HepG2 (cell line): ENCODE measurements at regions not wholly inside any gene's neighbourhood (a gene's known extent, or its start where the extent isn't known, plus 50 kb on each side); places are given as distances from the start of the nearest gene placed in this dataset.

Experiments used
- ATAC-seq: fragments of 200-7000 bp; cut with Tn5 transposase; 3 replicates; pipeline ENCODE4 v1.9.1; 2020; ENCODE audit warnings: mild to moderate bottlenecking, moderate library complexity
- BruUV-seq: library from RNA; stranded (reverse); fragments of 400-500 nt; replicated peaks from 2 replicates; lab custom pipeline; 2021; lab: Mats Ljungman, UMichigan
- CTCF ChIA-PET: fragments of 300-600 bp; formaldehyde crosslinking; extraction: SDS; loops from one replicate; lab custom pipeline; 2021; ENCODE audit warnings: low total read pairs, inconsistent platforms, low intra/inter-chr PET ratio; lab: Yijun Ruan, JAX
- POLR2A ChIA-PET: fragments of 350-600 bp; sonication (Branson Sonifier 250); formaldehyde crosslinking; loops from one replicate; lab custom pipeline; 2020; ENCODE audit warnings: antibody characterized with exemption, inconsistent platforms; lab: Yijun Ruan, JAX
- DNase-seq: peaks from one replicate; pipeline ENCODE4 v3.0.0-alpha.2; 2015; ENCODE audit warnings: low spot score
- FAIRE-seq: peaks from 3 replicates; lab custom pipeline; 2011; peaks lifted over from hg19 to GRCh38; lab: Jason Lieb, UNC
- H2AFZ ChIP-seq: one replicate; pipeline ENCODE4 v1.6.1; 2011; ENCODE audit warnings: low read length, inconsistent platforms
- H3K27ac ChIP-seq: fragments of 300-600 bp; 3 replicates; pipeline ENCODE4 v1.8.0; 2011; ENCODE audit warnings: mixed run types, mild to moderate bottlenecking, mixed read lengths, low read length, inconsistent platforms; ENCODE audit not compliant: insufficient read depth; ENCODE audit errors: extremely low read length
- H3K27me3 ChIP-seq, 2 experiments: fragments of 200-600 bp in 1 of 2; 2 replicates in 1 of 2; 3 replicates in 1 of 2; pipeline versions ENCODE4 v1.6.0 to v1.8.0; 2011; ENCODE audit warnings: low read length in 2 of 2, mild to moderate bottlenecking in 2 of 2, moderate library complexity in 2 of 2, inconsistent platforms in 1 of 2; ENCODE audit not compliant: insufficient read depth in 2 of 2, control insufficient read depth in 1 of 2
- H3K36me3 ChIP-seq, 2 experiments: fragments of 200-600 bp in 1 of 2; replicated peaks in 1 of 2; 2 replicates in 1 of 2; 3 replicates in 1 of 2; pipeline versions ENCODE4 v1.5.1 to v1.8.0; 2011; ENCODE audit warnings: low read length in 2 of 2, inconsistent platforms in 1 of 2; ENCODE audit not compliant: insufficient read depth in 2 of 2, control insufficient read depth in 1 of 2
- H3K4me1 ChIP-seq: 2 replicates; pipeline ENCODE4 v1.5.1; 2012; ENCODE audit warnings: low read length, inconsistent platforms; ENCODE audit not compliant: insufficient read depth
- H3K4me2 ChIP-seq: 2 replicates; pipeline ENCODE4 v1.6.0; 2011; ENCODE audit warnings: low read depth, low read length, inconsistent platforms
- H3K4me3 ChIP-seq, 3 experiments: fragments of 200-600 bp in 1 of 3; sonication (generic), shearing (Covaris generic) in 1 of 3; replicated peaks in 1 of 3; 2 replicates each; pipeline ENCODE4 v1.5.1; 2011 to 2016; ENCODE audit warnings: low read length in 3 of 3, inconsistent platforms in 2 of 3, low read depth in 2 of 3, mild to moderate bottlenecking in 2 of 3, control low read depth in 1 of 3, mixed read lengths in 1 of 3; ENCODE audit not compliant: insufficient read depth in 1 of 3
- H3K79me2 ChIP-seq: one replicate; pipeline ENCODE4 v1.6.1; 2011; ENCODE audit warnings: low read length, inconsistent platforms; ENCODE audit not compliant: insufficient read depth
- H3K9ac ChIP-seq: 2 replicates; pipeline ENCODE4 v1.6.0; 2011; ENCODE audit warnings: mild to moderate bottlenecking, low read depth, low read length, inconsistent platforms; ENCODE audit not compliant: insufficient read depth
- H3K9me3 ChIP-seq: 2 replicates; pipeline ENCODE4 v1.5.1; 2012; ENCODE audit warnings: mild to moderate bottlenecking, low read length
- H4K20me1 ChIP-seq: 2 replicates; pipeline ENCODE4 v1.6.0; 2011; ENCODE audit warnings: inconsistent platforms, mild to moderate bottlenecking, low read length, moderate library complexity; ENCODE audit not compliant: insufficient read depth
- ASH2L ChIP-seq: fragments of 300-600, 200-600 bp; sonication (generic); IDR thresholded peaks from 2 replicates; pipeline ENCODE4 v1.7.0; 2017; ENCODE audit warnings: low read depth, mild to moderate bottlenecking, moderate library complexity, mixed read lengths, low read length; ENCODE audit not compliant: insufficient read length
- EHMT2 ChIP-seq: fragments of 200-600 bp; sonication (generic); IDR thresholded peaks from 2 replicates; pipeline ENCODE4 v1.7.0; 2017; ENCODE audit warnings: antibody characterized with exemption, low read depth, low read length, borderline replicate concordance
- ELF4 ChIP-seq: sonication (generic); formaldehyde crosslinking; IDR thresholded peaks from 2 replicates; pipeline ENCODE4 v1.5.0; 2020; ENCODE audit warnings: missing genetic modification reagents, mild to moderate bottlenecking, moderate library complexity, borderline replicate concordance
- FOXK2 ChIP-seq: fragments of 450-650 bp; IDR thresholded peaks from 2 replicates; pipeline ENCODE4 v1.6.1; 2016
- ISL2 ChIP-seq: sonication (generic); formaldehyde crosslinking; IDR thresholded peaks from 2 replicates; pipeline ENCODE4 v1.5.0; 2020; ENCODE audit warnings: missing genetic modification reagents
- MEIS2 ChIP-seq: sonication (generic); formaldehyde crosslinking; IDR thresholded peaks from 2 replicates; pipeline ENCODE4 v1.9.0; 2021; ENCODE audit warnings: mild to moderate bottlenecking, missing genetic modification reagents
- ONECUT2 ChIP-seq: sonication (generic); formaldehyde crosslinking; IDR thresholded peaks from 2 replicates; pipeline ENCODE4 v1.4.0; 2020; ENCODE audit warnings: missing genetic modification reagents
- RFX3 ChIP-seq: IDR thresholded peaks from 2 replicates; pipeline ENCODE4 v1.6.1; 2016; ENCODE audit warnings: missing biosample characterization, missing genetic modification reagents
- ZNF138 ChIP-seq: sonication (generic); formaldehyde crosslinking; IDR thresholded peaks from 2 replicates; pipeline ENCODE4 v1.5.0; 2020; ENCODE audit warnings: mild to moderate bottlenecking, low read depth, missing genetic modification reagents
- ZNF160 ChIP-seq: sonication (generic); formaldehyde crosslinking; IDR thresholded peaks from 2 replicates; pipeline ENCODE4 v1.8.0; 2022; ENCODE audit warnings: mild to moderate bottlenecking, inconsistent platforms, missing genetic modification reagents
- ZNF562 ChIP-seq: sonication (generic); formaldehyde crosslinking; IDR thresholded peaks from 2 replicates; pipeline ENCODE4 v1.8.0; 2022; ENCODE audit warnings: missing genetic modification reagents, borderline replicate concordance
- ZNF674 ChIP-seq: sonication (generic); formaldehyde crosslinking; IDR thresholded peaks from 2 replicates; pipeline ENCODE4 v1.5.0; 2020; ENCODE audit warnings: low read depth, mild to moderate bottlenecking, missing genetic modification reagents
- ZNF7 ChIP-seq: IDR thresholded peaks from 2 replicates; pipeline ENCODE4 v1.6.1; 2016; ENCODE audit warnings: missing biosample characterization, missing genetic modification reagents
- ZSCAN9 ChIP-seq: IDR thresholded peaks from 2 replicates; pipeline ENCODE4 v1.6.1; 2016; ENCODE audit warnings: borderline replicate concordance
- WGBS: methylation state at CpG from one replicate; pipeline ENCODE4 v1.1.6; 2017; ENCODE audit warnings: low lambda C conversion rate; 5-methylcytosine and 5-hydroxymethylcytosine counted together
- in situ Hi-C: cut with HindIII; loops from 2 replicates; pipeline ENCODE4 v1.10.0; 2017; ENCODE audit warnings: low pct_unique_long_range_greater_than_20kb; ENCODE audit not compliant: extremely low pct_ligation_motif_present
- intact Hi-C: fragments of 100-400 bp; cut with micrococcal nuclease; formaldehyde crosslinking; loops from one replicate; pipeline ENCODE4 v1.10.0; 2022; ENCODE audit not compliant: unreplicated experiment
- TF ChIP-seq, protein P1 (sequence below): sonication (generic); formaldehyde crosslinking; IDR thresholded peaks from 2 replicates; pipeline ENCODE4 v1.8.0; 2022; ENCODE audit warnings: missing genetic modification reagents, low read depth, mild to moderate bottlenecking, borderline replicate concordance
- TF ChIP-seq, protein P2 (sequence below): sonication (generic); formaldehyde crosslinking; IDR thresholded peaks from 2 replicates; pipeline ENCODE4 v1.4.0; 2020; ENCODE audit warnings: low read depth, mild to moderate bottlenecking, missing genetic modification reagents
- TF ChIP-seq, protein P3 (sequence below): sonication (generic); formaldehyde crosslinking; IDR thresholded peaks from 2 replicates; pipeline ENCODE4 v1.8.1; 2022; ENCODE audit warnings: low read depth, mild to moderate bottlenecking, missing genetic modification reagents
- TF ChIP-seq, protein P4 (sequence below): sonication (generic); formaldehyde crosslinking; IDR thresholded peaks from 2 replicates; pipeline ENCODE4 v1.4.0; 2020; ENCODE audit warnings: missing genetic modification reagents

DNA sequence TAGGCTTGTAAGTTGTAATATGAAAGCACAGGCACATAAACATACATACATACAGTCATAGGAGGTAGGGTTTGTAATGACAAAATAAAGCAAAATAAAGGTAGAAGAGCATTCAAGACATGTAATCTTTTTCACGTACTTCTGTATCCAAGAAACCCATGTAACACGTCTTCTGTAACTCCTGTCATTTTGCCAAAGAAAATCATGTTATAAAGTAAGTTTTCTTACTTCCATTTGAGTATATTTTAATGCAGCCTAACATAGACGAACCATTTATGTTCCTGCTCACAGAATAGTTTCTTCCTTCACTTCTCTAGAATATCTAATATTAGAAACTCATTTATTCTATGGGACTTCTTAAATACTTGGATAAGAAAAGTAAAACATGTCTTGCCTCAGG, 1884.0 kb upstream of the CELF4 start (continued):
- TF ChIP-seq, protein P1, sequence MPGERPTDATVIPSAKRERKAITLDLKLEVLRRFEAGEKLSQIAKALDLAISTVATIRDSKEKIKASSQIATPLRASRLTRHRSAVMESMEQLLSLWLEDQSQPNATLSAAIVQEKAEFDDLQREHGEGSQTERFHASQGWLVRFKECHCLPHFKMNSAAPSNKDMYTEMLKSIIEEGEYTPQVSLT: no peak
- no peak for TF ChIP-seq ASH2L
- TF ChIP-seq ZNF7 (CRISPR knock-in tag): no peak
- no peak for TF ChIP-seq MEIS2 (CRISPR knock-in tag)
- TF ChIP-seq FOXK2: no peak
- TF ChIP-seq ZNF674 (CRISPR knock-in tag): no peak
- TF ChIP-seq ISL2: no peak
- no peak for TF ChIP-seq ZSCAN9 (CRISPR knock-in tag)
- no peak for TF ChIP-seq ONECUT2 (CRISPR knock-in tag)
- no peak for TF ChIP-seq ZNF562 (CRISPR knock-in tag)
- TF ChIP-seq RFX3 (CRISPR knock-in tag): no peak
- TF ChIP-seq, all 625 proteins: peak for 0

DNA sequence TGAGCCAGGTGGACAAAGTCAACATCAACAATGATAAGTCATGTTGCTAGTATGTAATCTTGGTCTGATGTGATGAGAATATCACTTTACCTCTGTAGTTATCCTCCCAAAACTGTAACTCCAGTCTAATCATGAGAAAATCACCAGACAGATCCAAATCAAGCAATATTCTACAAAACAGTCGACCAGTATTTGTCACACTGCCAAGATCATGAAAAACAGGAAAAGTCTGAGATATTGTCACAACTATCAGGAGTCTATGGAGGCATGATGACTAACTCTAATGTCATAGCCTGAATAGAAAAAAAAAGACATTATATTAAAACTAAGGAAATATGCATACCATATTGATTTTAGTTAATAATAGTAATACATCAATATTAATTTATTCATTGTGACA, 1883.3 kb upstream of the CELF4 start:
- FAIRE-seq: no peak
- Histone ChIP-seq H3K4me2 (no peak overlapping the region), H3K9ac (no peak overlapping the region), H3K4me3 (no peak overlapping the region), H3K27ac (no peak overlapping the region), H3K36me3 (no peaks in the 10 kb centered on the region), H3K27me3 (no peaks in the 10 kb centered on the region), H3K79me2 (no peaks in the 10 kb centered on the region), H3K4me1 (peaks cover 5% of the 10 kb centered on the region; the same call in 1 of the 2 replicates), H4K20me1 (no peaks in the 10 kb centered on the region), H3K9me3 (no peaks in the 10 kb centered on the region), H2AFZ (no peak overlapping the region)
- 85% methylated on average over 1 of the region's 1 CpG for WGBS
- TF ChIP-seq EHMT2 (no peak), ZNF138 (no peak), ELF4 (CRISPR knock-in tag) (no peak), FOXK2 (no peak), ZNF160 (CRISPR knock-in tag) (no peak)
- TF ChIP-seq, protein P2, sequence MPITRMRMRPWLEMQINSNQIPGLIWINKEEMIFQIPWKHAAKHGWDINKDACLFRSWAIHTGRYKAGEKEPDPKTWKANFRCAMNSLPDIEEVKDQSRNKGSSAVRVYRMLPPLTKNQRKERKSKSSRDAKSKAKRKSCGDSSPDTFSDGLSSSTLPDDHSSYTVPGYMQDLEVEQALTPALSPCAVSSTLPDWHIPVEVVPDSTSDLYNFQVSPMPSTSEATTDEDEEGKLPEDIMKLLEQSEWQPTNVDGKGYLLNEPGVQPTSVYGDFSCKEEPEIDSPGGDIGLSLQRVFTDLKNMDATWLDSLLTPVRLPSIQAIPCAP (CRISPR knock-in tag): no peak
- TF ChIP-seq, protein P3, sequence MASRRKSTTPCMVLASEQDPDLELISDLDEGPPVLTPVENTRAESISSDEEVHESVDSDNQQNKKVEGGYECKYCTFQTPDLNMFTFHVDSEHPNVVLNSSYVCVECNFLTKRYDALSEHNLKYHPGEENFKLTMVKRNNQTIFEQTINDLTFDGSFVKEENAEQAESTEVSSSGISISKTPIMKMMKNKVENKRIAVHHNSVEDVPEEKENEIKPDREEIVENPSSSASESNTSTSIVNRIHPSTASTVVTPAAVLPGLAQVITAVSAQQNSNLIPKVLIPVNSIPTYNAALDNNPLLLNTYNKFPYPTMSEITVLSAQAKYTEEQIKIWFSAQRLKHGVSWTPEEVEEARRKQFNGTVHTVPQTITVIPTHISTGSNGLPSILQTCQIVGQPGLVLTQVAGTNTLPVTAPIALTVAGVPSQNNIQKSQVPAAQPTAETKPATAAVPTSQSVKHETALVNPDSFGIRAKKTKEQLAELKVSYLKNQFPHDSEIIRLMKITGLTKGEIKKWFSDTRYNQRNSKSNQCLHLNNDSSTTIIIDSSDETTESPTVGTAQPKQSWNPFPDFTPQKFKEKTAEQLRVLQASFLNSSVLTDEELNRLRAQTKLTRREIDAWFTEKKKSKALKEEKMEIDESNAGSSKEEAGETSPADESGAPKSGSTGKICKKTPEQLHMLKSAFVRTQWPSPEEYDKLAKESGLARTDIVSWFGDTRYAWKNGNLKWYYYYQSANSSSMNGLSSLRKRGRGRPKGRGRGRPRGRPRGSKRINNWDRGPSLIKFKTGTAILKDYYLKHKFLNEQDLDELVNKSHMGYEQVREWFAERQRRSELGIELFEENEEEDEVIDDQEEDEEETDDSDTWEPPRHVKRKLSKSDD (CRISPR knock-in tag): no peak
- TF ChIP-seq, protein P4, sequence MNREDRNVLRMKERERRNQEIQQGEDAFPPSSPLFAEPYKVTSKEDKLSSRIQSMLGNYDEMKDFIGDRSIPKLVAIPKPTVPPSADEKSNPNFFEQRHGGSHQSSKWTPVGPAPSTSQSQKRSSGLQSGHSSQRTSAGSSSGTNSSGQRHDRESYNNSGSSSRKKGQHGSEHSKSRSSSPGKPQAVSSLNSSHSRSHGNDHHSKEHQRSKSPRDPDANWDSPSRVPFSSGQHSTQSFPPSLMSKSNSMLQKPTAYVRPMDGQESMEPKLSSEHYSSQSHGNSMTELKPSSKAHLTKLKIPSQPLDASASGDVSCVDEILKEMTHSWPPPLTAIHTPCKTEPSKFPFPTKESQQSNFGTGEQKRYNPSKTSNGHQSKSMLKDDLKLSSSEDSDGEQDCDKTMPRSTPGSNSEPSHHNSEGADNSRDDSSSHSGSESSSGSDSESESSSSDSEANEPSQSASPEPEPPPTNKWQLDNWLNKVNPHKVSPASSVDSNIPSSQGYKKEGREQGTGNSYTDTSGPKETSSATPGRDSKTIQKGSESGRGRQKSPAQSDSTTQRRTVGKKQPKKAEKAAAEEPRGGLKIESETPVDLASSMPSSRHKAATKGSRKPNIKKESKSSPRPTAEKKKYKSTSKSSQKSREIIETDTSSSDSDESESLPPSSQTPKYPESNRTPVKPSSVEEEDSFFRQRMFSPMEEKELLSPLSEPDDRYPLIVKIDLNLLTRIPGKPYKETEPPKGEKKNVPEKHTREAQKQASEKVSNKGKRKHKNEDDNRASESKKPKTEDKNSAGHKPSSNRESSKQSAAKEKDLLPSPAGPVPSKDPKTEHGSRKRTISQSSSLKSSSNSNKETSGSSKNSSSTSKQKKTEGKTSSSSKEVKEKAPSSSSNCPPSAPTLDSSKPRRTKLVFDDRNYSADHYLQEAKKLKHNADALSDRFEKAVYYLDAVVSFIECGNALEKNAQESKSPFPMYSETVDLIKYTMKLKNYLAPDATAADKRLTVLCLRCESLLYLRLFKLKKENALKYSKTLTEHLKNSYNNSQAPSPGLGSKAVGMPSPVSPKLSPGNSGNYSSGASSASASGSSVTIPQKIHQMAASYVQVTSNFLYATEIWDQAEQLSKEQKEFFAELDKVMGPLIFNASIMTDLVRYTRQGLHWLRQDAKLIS (CRISPR knock-in tag): no peak
- no peak for ATAC-seq
- in situ Hi-C loops: no loop called here
- BruUV-seq: no TSS peak
- no peak for DNase-seq
- intact Hi-C loops: no loop called here
- ChIA-PET CTCF (no interaction called here), POLR2A (no interaction called here)
